Trophoblast cell (in vitro differentiated cells and primary cell): ENCODE measurements at regions not wholly inside any gene's neighbourhood (a gene's known extent, or its start where the extent isn't known, plus 50 kb on each side); places are given as distances from the start of the nearest gene placed in this dataset.
A peak's percentile ranks its signal among the peaks of the same experiment; 100 is the strongest.

Source experiments
- DNase-seq, 2 donors: peaks; one replicate each; pipeline ENCODE4 v3.0.0-alpha.2; 2016
- H2AFZ ChIP-seq: 2 replicates; pipeline ENCODE4 v1.6.1; 2013; ENCODE audit warnings: low read length, moderate library complexity, mild to moderate bottlenecking; ENCODE audit not compliant: insufficient read depth, poor library complexity
- H2AK5ac ChIP-seq: 2 replicates; pipeline ENCODE4 v1.6.1; 2013; ENCODE audit warnings: mild to moderate bottlenecking, low read length
- H2BK120ac ChIP-seq: 2 replicates; pipeline ENCODE4 v1.6.1; 2013; ENCODE audit warnings: low read length, mild to moderate bottlenecking, moderate library complexity; ENCODE audit not compliant: insufficient read depth, poor library complexity
- H2BK12ac ChIP-seq: 2 replicates; pipeline ENCODE4 v1.6.1; 2013; ENCODE audit warnings: mild to moderate bottlenecking, low read length, moderate library complexity
- H2BK5ac ChIP-seq: 2 replicates; pipeline ENCODE4 v1.6.1; 2013; ENCODE audit warnings: low read length, low read depth, moderate library complexity, mild to moderate bottlenecking; ENCODE audit not compliant: poor library complexity
- H3K14ac ChIP-seq: 2 replicates; pipeline ENCODE4 v1.6.1; 2013; ENCODE audit warnings: mild to moderate bottlenecking, low read length
- H3K18ac ChIP-seq: 2 replicates; pipeline ENCODE4 v1.6.1; 2013; ENCODE audit warnings: mild to moderate bottlenecking, low read length
- H3K23ac ChIP-seq: 2 replicates; pipeline ENCODE4 v1.6.1; 2013; ENCODE audit warnings: low read length
- H3K27ac ChIP-seq: 2 replicates; pipeline ENCODE4 v1.5.1; 2013; ENCODE audit warnings: low read depth, mild to moderate bottlenecking, inconsistent platforms, low read length, moderate library complexity
- H3K27me3 ChIP-seq: 2 replicates; pipeline ENCODE4 v1.6.1; 2013; ENCODE audit warnings: inconsistent platforms, mild to moderate bottlenecking, low read length, moderate library complexity; ENCODE audit not compliant: insufficient read depth
- H3K36me3 ChIP-seq, 2 experiments: 1 replicate in 1 of 2; 2 replicates in 1 of 2; pipeline ENCODE4 v1.6.1; 2013; ENCODE audit warnings: low read length in 2 of 2, mild to moderate bottlenecking in 2 of 2, moderate library complexity in 1 of 2; ENCODE audit not compliant: insufficient read depth in 2 of 2, control insufficient read depth in 1 of 2
- H3K4ac ChIP-seq: 2 replicates; pipeline ENCODE4 v1.6.1; 2013; ENCODE audit warnings: low read depth, mild to moderate bottlenecking, low read length, moderate library complexity
- H3K4me1 ChIP-seq, 2 experiments: 1 replicate in 1 of 2; 2 replicates in 1 of 2; pipeline ENCODE4 v1.6.1; 2013; ENCODE audit warnings: low read length in 2 of 2, mild to moderate bottlenecking in 2 of 2, moderate library complexity in 1 of 2; ENCODE audit not compliant: insufficient read depth in 2 of 2, control insufficient read depth in 1 of 2
- H3K4me2 ChIP-seq: 2 replicates; pipeline ENCODE4 v1.6.1; 2013; ENCODE audit warnings: inconsistent platforms, mild to moderate bottlenecking, low read length, moderate library complexity
- H3K4me3 ChIP-seq: 2 replicates; pipeline ENCODE4 v1.5.1; 2013; ENCODE audit warnings: mild to moderate bottlenecking, low read depth, low read length, inconsistent platforms
- H3K79me1 ChIP-seq: one replicate; pipeline ENCODE4 v1.6.1; 2013; ENCODE audit warnings: low read length
- H3K79me2 ChIP-seq: 2 replicates; pipeline ENCODE4 v1.6.1; 2013; ENCODE audit warnings: low read length, mild to moderate bottlenecking; ENCODE audit not compliant: control insufficient read depth, insufficient read depth, poor library complexity
- H3K9ac ChIP-seq: 2 replicates; pipeline ENCODE4 v1.6.1; 2013; ENCODE audit warnings: mild to moderate bottlenecking, low read length
- H3K9me3 ChIP-seq: 2 replicates; pipeline ENCODE4 v1.6.1; 2013; ENCODE audit warnings: low read depth, mild to moderate bottlenecking, control low read depth, inconsistent platforms, low read length; ENCODE audit not compliant: insufficient read depth
- H4K12ac ChIP-seq: 2 replicates; pipeline ENCODE4 v1.6.1; 2013; ENCODE audit warnings: low read depth, mild to moderate bottlenecking, low read length, moderate library complexity
- H4K8ac ChIP-seq: 2 replicates; pipeline ENCODE4 v1.6.1; 2013; ENCODE audit warnings: low read depth, mild to moderate bottlenecking, low read length, moderate library complexity
- H4K91ac ChIP-seq: one replicate; pipeline ENCODE4 v1.6.1; 2013; ENCODE audit warnings: low read depth, mild to moderate bottlenecking, low read length, moderate library complexity
- WGBS: extraction: QIAGEN DNeasy Blood & Tissue Kit; methylation state at CpG from one replicate; pipeline ENCODE4 v1.1.7; 2013; ENCODE audit warnings: missing lambda C conversion rate; ENCODE audit not compliant: insufficient read length, insufficient coverage; ENCODE audit errors: extremely low coverage; 5-methylcytosine and 5-hydroxymethylcytosine counted together

DNA sequence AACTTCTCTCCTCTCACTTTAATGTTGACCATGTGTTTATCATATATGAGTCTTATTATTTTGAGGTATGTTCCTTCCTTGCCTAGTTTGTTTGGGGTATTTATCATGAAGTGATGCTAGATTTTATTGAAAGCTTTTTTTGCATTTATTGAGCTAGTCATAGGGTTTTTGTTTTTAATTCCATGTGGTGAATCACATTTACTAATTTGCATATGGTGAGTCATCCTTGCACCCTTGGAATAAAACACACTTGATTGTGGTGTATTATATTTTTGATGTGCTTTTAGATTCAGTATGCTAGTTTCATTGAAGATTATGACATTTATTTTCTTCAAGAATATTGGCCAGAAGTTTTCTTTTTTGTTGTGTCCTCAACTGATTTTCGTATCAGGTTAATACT lies 464.6 kb downstream of the PCDH18 start:
- H3K27me3 ChIP-seq = no peaks in the 10 kb centered on the region
- H3K79me1 ChIP-seq = no peaks in the 10 kb centered on the region
- no peak for DNase-seq
- no peak overlapping the region for H3K18ac ChIP-seq
- H4K91ac ChIP-seq = no peak overlapping the region
- no peak overlapping the region for H2BK120ac ChIP-seq
- no peak overlapping the region for H3K4me2 ChIP-seq
- H3K4me3 ChIP-seq = no peak overlapping the region
- peaks cover 2% of the 10 kb centered on the region for H3K9me3 ChIP-seq
- peaks cover 0 to 2% of the 10 kb centered on the region in 2 experiments for H3K36me3 ChIP-seq
- H2AFZ ChIP-seq = no peak overlapping the region
- no peak overlapping the region for H3K23ac ChIP-seq
- no CpG with 5 or more reads among the region's 1 CpG for WGBS
- no peaks in the 10 kb centered on the region for H3K4me1 ChIP-seq
- no peak overlapping the region for H2BK5ac ChIP-seq
- no peak overlapping the region for H3K9ac ChIP-seq
- no peak overlapping the region for H3K27ac ChIP-seq
- no peak overlapping the region for H2BK12ac ChIP-seq
- H2AK5ac ChIP-seq = no peak overlapping the region
- H3K79me2 ChIP-seq = no peaks in the 10 kb centered on the region
- H4K8ac ChIP-seq = no peak overlapping the region
- no peak overlapping the region for H3K14ac ChIP-seq
- no peak overlapping the region for H4K12ac ChIP-seq
- H3K4ac ChIP-seq = no peak overlapping the region

DNA sequence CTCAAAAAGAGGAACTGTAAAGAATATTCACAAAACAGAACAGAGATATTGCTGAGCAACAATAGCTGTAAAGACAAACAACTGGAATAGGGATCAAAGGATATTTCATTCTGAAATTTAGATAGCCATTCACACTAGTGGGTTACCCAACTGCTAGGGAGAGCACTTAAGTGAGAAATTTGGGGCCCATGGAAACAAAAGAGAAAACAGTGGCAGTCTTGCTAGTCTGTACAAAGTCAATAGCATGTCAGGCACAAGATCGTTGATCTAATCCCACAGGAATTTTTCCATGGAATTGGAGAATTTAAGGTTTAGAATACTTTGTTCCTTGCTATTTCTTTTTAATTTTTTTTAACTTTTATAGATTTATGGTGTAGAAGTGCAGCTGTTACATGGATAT lies 467.0 kb downstream of the PCDH18 start:
- Histone ChIP-seq H3K4me3 (no peak overlapping the region), H3K36me3 (peaks cover 0 to 2% of the 10 kb centered on the region in 2 experiments), H3K4me1 (no peaks in the 10 kb centered on the region), H2AK5ac (no peak overlapping the region), H2BK120ac (no peak overlapping the region), H2AFZ (no peak overlapping the region), H3K27me3 (no peaks in the 10 kb centered on the region), H3K14ac (no peak overlapping the region), H3K9ac (no peak overlapping the region), H3K9me3 (peaks cover 2% of the 10 kb centered on the region), H4K91ac (no peak overlapping the region), H3K4me2 (no peak overlapping the region), H3K18ac (no peak overlapping the region), H3K4ac (no peak overlapping the region), H4K12ac (no peak overlapping the region), H2BK12ac (no peak overlapping the region), H2BK5ac (no peak overlapping the region), H3K23ac (no peak overlapping the region), H4K8ac (no peak overlapping the region), H3K27ac (no peak overlapping the region), H3K79me1 (no peaks in the 10 kb centered on the region), H3K79me2 (no peaks in the 10 kb centered on the region)
- no CpG with 5 or more reads among the region's 1 CpG for WGBS
- peak in 1 of 2 donors; percentile 20 for DNase-seq

DNA sequence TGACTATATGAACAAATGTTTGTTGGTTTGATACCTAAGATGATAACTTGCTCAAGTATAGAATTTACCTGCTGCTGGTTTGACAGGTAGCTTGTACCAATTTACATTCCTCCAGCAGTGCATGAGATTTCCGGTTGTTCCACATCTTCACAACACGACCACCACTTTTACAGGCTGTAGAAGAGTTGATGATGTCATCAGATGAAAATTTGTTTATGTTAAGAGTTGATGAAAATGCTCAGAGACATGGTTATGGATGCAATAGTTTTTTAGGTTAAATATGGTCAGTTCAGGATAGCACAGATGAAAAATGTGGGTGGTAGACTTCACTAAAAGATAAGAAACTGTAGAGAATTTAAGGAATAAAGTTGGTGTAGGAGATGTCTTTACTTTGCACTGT lies 468.3 kb downstream of the PCDH18 start:
- Histone ChIP-seq H2BK12ac (no peak overlapping the region), H3K27ac (no peak overlapping the region), H4K8ac (no peak overlapping the region), H3K27me3 (no peaks in the 10 kb centered on the region), H3K14ac (no peak overlapping the region), H3K4me1 (no peaks in the 10 kb centered on the region), H3K36me3 (no peaks in the 10 kb centered on the region), H4K12ac (no peak overlapping the region), H3K79me2 (no peaks in the 10 kb centered on the region), H3K4me3 (no peak overlapping the region), H2BK120ac (no peak overlapping the region), H3K9ac (no peak overlapping the region), H3K4ac (no peak overlapping the region), H2AK5ac (no peak overlapping the region), H2BK5ac (no peak overlapping the region), H4K91ac (no peak overlapping the region), H3K79me1 (no peaks in the 10 kb centered on the region), H3K23ac (no peak overlapping the region), H3K9me3 (no peaks in the 10 kb centered on the region), H2AFZ (no peak overlapping the region), H3K4me2 (no peak overlapping the region), H3K18ac (no peak overlapping the region)
- DNase-seq = no peak
- WGBS = no CpG with 5 or more reads among the region's 2 CpGs

DNA sequence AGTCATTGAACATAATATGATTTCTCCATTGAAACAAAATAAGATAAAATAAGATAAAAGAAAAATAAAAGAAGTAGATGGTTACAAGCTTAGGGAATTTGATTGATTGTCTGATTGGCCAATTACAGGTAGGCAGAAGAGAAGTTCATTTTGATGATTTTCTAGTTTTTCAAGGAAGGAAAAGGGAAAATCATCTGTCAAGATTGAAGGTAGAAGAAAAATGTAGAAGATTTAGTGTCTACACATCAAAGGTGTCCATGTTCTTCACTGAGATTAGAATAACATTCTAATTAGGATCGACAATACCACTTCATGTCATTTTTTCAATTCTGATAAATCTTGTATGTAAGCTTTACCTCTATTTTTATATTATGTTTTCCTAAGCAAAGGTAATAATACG lies 489.1 kb downstream of the PCDH18 start:
- Histone ChIP-seq H3K4me2 (no peak overlapping the region), H2BK5ac (no peak overlapping the region), H2BK12ac (no peak overlapping the region), H3K23ac (no peak overlapping the region), H2AFZ (no peak overlapping the region), H4K12ac (no peak overlapping the region), H3K79me2 (no peaks in the 10 kb centered on the region), H3K9me3 (no peaks in the 10 kb centered on the region), H3K18ac (no peak overlapping the region), H3K27me3 (no peaks in the 10 kb centered on the region), H3K4ac (no peak overlapping the region), H3K4me3 (no peak overlapping the region), H3K27ac (no peak overlapping the region), H3K79me1 (no peaks in the 10 kb centered on the region), H3K9ac (no peak overlapping the region), H2AK5ac (no peak overlapping the region), H2BK120ac (no peak overlapping the region), H3K14ac (no peak overlapping the region), H4K91ac (no peak overlapping the region), H3K4me1 (no peaks in the 10 kb centered on the region), H3K36me3 (no peaks in the 10 kb centered on the region), H4K8ac (no peak overlapping the region)
- no peak for DNase-seq
- WGBS = no CpG with 5 or more reads among the region's 2 CpGs
